HFF-Myc (cell line): ENCODE measurements at regions not wholly inside any gene's neighbourhood (a gene's known extent, or its start where the extent isn't known, plus 50 kb on each side); places are given as distances from the start of the nearest gene placed in this dataset.

Experiments
- DNase-seq: peaks from one replicate; pipeline ENCODE4 v3.0.0-alpha.2; 2011; ENCODE audit warnings: low read depth; ENCODE audit errors: extremely low read depth
- H3K4me3 ChIP-seq: replicated peaks from 2 replicates; pipeline ENCODE4 v1.5.1; 2011; ENCODE audit warnings: low read depth, mild to moderate bottlenecking, control low read depth, low read length
- CTCF ChIP-seq: IDR thresholded peaks from 2 replicates; pipeline ENCODE4 v1.5.1; 2012; ENCODE audit warnings: mild to moderate bottlenecking, low read depth, low read length, control low read depth; ENCODE audit errors: missing control alignments

GRCh38 chr18:39959839-39960238 lies 1995.2 kb upstream of the PIK3C3 start:
- DNase-seq: no peak
- no peak for TF ChIP-seq CTCF
- H3K4me3 ChIP-seq: no peak overlapping the region

- no peak overlapping the region for H3K4me3 ChIP-seq
- no peak for DNase-seq
- no peak for TF ChIP-seq CTCF
Measured at GRCh38 chr18:39958876-39959275, 1996.2 kb upstream of the PIK3C3 start.

- no peak overlapping the region for H3K4me3 ChIP-seq
- no peak for TF ChIP-seq CTCF
- no peak for DNase-seq
Measured at GRCh38 chr18:39952816-39953215, 2002.2 kb upstream of the PIK3C3 start.

GRCh38 chr18:39951142-39951720 lies 2003.8 kb upstream of the PIK3C3 start:
- no peak for TF ChIP-seq CTCF
- no peak for DNase-seq
- no peak overlapping the region for H3K4me3 ChIP-seq

- DNase-seq: peak; percentile 14
- TF ChIP-seq CTCF: no peak
- H3K4me3 ChIP-seq: no peak overlapping the region
Measured at GRCh38 chr18:39946623-39947061, 2008.4 kb upstream of the PIK3C3 start.

GRCh38 chr18:39945076-39945475 lies 2010.0 kb upstream of the PIK3C3 start:
- no peak overlapping the region for H3K4me3 ChIP-seq
- TF ChIP-seq CTCF: no peak
- no peak for DNase-seq

GRCh38 chr18:39942702-39943101 lies 2012.3 kb upstream of the PIK3C3 start:
- no peak for DNase-seq
- no peak overlapping the region for H3K4me3 ChIP-seq
- TF ChIP-seq CTCF: no peak
